Lung microvascular endothelial cell (primary cell): ENCODE measurements at regions not wholly inside any gene's neighbourhood (a gene's known extent, or its start where the extent isn't known, plus 50 kb on each side); places are given as distances from the start of the nearest gene placed in this dataset.
"Not testable (repeated sequence)": the region's sequence is repeated elsewhere in the genome, so short reads cannot be mapped to it uniquely, and the experiment has no call there.

Source experiments
- DNase-seq, 2 donors: peaks; one replicate each; pipeline versions ENCODE4 v3.0.0 to v3.0.0-alpha.2; 2010; ENCODE audit warnings: low read depth in 2 of 2

DNA sequence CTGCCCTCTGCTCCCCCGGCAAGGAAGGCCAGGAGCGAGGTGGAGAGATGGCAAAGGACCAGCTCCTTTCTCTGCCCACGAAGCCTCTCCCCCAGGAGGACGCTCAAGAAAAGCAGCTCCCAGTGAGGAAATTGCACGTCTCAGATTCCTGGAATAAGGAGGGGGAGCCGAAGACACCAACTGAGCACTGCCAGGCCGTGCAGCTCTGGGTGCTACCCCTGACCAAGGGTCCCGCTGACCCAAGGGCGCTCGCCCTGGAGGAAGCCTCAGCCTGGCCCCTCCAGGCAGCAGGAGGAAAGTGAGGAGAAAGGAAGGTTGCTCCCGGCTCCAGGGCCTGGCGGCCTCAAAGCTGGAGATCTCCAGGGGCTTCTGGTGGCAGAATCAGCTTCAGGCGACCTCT, 174.1 kb upstream of the SFSWAP start:
- no peak for DNase-seq

- DNase-seq, result peak in 1 of 2 donors; percentile 43
Measured at GRCh38 chr12:131537267-131537958, 173.5 kb upstream of the SFSWAP start.

DNA sequence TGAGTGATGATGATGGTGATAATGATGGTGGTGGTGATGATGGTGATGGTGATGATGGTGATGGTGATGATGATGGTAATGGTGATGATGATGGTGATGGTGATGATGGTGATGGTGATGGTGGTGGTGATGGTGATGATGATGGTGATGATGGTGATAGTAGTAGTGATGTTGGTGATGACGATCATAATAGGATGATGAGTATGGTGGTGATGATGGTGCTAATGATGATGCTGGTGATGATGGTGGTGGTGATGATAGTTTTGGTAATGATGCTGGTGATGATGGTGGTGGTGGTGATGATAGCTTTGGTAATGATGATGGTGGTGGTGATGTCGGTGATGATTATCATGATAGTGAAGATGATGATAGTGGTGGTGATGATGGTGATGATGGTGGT, 171.5 kb upstream of the SFSWAP start:
- no peak for DNase-seq

DNA sequence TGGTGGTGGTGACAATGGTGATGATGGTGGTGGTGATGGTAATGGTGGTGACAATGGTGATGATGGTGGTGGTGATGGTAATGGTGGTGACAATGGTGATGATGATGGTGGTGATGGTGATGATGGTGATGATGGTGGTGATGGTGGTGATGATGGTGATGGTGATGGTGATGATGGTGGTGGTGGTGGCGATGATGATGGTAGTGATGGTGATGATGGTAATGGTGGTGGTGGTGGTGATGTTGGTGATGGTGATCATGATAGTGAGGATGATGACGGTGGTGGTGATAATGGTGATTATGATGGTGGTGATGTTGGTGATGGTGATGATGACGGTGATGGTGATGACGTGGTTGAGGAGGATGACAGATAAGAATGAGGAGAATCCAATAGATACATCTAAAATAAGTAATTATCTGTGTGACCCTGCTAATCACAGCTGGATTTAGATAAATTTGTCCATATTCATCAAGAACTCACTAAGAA, 170.7 kb upstream of the SFSWAP start:
- DNase-seq, result no peak

- DNase-seq, result not testable (repeated sequence)
Measured at GRCh38 chr12:131541512-131541911, 169.4 kb upstream of the SFSWAP start.

DNA sequence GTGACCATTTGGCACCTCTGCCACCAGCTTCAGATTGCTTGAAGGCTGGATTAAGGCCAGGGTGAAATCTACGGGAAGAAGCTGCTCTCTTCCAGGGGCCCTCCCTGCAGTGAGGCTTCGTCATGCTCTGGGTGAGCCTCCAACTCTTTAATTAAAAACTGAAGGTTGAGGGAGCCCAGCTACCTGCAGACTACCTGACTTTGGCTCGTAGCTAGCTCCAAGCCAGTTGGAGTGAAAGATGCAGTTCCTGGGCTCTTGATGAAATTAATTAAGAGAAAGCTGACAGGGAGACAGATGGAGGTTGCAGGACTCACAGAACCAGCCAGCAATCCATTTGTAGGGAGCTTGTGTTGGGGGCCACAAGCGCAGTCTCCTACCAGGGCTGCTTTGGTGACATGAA, 168.5 kb upstream of the SFSWAP start:
- no peak for DNase-seq

DNA sequence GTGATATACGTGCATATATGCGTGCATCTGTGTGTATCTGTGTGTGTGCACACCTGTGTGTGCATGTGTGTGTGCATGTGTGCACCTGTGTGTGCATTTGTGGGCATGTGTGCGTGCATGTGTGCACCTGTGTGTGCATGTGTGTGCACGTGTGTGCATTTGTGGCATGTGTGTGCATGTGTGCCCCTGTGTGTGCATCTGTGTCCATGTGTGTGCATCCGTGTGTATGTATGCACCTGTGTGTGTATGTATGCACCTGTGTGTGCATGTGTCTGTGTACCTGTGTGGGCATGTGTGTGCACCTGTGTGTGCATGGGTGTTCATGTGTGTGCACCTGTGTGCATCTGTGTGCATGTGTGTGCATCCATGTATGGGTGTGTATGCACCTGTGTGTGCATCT, 167.8 kb upstream of the SFSWAP start:
- no peak for DNase-seq

DNA sequence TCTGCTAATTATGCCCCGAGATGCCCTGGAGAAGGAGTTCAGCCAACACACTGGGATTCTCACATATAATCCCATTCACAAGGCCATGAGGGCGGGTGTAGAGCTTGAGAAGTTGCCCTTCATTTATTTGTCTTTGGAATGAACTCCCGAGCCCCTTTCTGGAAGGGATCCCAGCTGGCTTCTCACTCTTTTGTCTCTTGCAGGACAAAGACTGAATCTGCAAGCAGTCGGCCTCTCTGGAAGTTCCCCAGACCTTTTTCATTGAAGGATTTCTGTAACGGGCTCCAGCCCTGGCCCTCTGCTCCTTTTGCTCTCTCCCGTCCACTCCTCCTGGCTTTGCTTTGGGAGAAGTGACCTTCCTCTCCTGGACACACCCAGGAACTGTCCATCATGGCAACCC, 163.3 kb upstream of the SFSWAP start:
- no peak for DNase-seq

DNA sequence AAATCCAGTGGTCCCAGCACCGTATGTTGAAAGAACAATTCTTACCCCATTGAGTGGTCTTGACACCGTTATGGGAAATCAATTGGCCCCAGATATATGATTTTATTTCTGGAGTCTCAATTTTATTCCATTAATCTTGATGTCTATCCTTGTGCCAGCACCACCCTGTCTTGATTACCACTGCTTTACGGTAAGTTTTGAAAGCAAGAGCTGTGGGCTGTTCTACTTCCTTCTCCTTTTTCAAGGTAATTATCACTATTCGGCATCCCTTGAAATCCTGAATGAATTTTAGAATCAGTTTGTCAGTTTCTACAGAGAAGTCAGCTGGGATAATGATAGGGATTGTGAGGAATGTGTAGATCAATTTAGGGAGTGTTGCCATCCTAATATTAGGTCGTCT, 160.8 kb upstream of the SFSWAP start:
- DNase-seq, result no peak

GRCh38 chr12:131551675-131552491, 159.0 kb upstream of the SFSWAP start:
- DNase-seq, result no peak

- no peak for DNase-seq
Measured at GRCh38 chr12:131552492-131552863, 158.4 kb upstream of the SFSWAP start.

- DNase-seq, result no peak
Measured at GRCh38 chr12:131553096-131553777, 157.7 kb upstream of the SFSWAP start.

GRCh38 chr12:131555197-131555846, 155.6 kb upstream of the SFSWAP start:
- DNase-seq, result no peak

GRCh38 chr12:131555866-131556265, 155.0 kb upstream of the SFSWAP start:
- DNase-seq, result no peak

- DNase-seq, result no peak
Measured at GRCh38 chr12:131557078-131557709, 153.7 kb upstream of the SFSWAP start.

- DNase-seq, result no peak
Measured at GRCh38 chr12:131559517-131560516, 151.1 kb upstream of the SFSWAP start.

- no peak for DNase-seq
Measured at GRCh38 chr12:131561051-131561450, 149.8 kb upstream of the SFSWAP start.

DNA sequence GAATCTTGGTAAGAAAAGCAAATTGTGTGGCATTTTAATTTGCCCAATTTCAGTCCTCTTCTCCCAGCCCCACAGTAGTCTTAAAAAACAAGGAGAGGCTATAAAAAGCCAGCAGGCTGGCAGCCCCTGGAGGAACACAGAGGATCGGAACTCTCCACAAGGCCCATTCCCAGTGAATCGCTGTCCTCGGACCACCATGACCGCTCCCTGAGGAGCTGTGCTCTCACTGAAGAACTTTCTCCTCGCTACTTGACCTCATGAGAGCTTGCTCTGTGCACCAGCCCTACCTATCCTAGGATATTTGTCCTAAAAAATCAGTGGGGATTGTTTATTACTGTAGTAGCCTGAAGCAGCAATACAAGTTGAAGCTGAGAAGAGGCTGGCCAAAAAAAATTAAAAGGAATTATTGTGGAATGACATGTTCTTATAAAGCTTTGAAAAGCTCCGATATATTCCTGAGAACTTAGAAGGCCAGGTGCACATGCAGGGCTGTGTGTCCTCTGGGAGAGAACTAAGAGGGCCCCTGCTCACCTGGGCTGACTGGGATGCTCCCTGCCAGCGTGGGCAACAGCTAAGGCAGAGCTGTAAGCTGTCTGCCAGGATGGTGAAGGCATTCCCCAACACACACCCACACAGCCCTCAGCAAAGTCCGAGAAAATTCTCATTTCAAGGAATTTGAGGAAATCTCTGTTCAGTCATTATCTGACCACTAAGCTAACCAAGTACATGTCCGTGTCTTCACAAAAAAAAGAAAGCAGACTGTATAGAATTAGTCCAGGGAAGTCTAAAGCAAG, 148.8 kb upstream of the SFSWAP start:
- no peak for DNase-seq

- DNase-seq, result peak in 1 of 2 donors; percentile 11
Measured at GRCh38 chr12:131564138-131564727, 146.7 kb upstream of the SFSWAP start.
